ENCODE measurements at regions not wholly inside any gene's neighbourhood (a gene's known extent, or its start where the extent isn't known, plus 50 kb on each side); places are given as distances from the start of the nearest gene placed in this dataset.

GRCh38 chr2:129763190-129763846 lies 216.1 kb upstream of the RAB6C start:
- no peak for DNase-seq (ENCODE audit: low read depth)

GRCh38 chr2:129763966-129764365 lies 215.5 kb upstream of the RAB6C start:
- DNase-seq (ENCODE audit: low read depth), result no peak

GRCh38 chr2:129764376-129765325 lies 214.8 kb upstream of the RAB6C start:
- no peak for DNase-seq (ENCODE audit: low read depth)

GRCh38 chr2:129765326-129765677 lies 214.2 kb upstream of the RAB6C start:
- DNase-seq (ENCODE audit: low read depth), result no peak

GRCh38 chr2:129765678-129766351 lies 213.7 kb upstream of the RAB6C start:
- DNase-seq (ENCODE audit: low read depth), result no peak

GRCh38 chr2:129766374-129766993 lies 213.0 kb upstream of the RAB6C start:
- no peak for DNase-seq (ENCODE audit: low read depth)

GRCh38 chr2:129767346-129768035 lies 212.0 kb upstream of the RAB6C start:
- DNase-seq (ENCODE audit: low read depth), result no peak

GRCh38 chr2:129768036-129768386 lies 211.5 kb upstream of the RAB6C start:
- no peak for DNase-seq (ENCODE audit: low read depth)

GRCh38 chr2:129768485-129769184 lies 210.8 kb upstream of the RAB6C start:
- no peak for DNase-seq (ENCODE audit: low read depth)

GRCh38 chr2:129769185-129769991 lies 210.1 kb upstream of the RAB6C start:
- no peak for DNase-seq (ENCODE audit: low read depth)

GRCh38 chr2:129771418-129772189 lies 207.9 kb upstream of the RAB6C start:
- no peak for DNase-seq (ENCODE audit: low read depth)

GRCh38 chr2:129772190-129772579 lies 207.3 kb upstream of the RAB6C start:
- DNase-seq (ENCODE audit: low read depth), result no peak

- no peak for DNase-seq (ENCODE audit: low read depth)
Observed at GRCh38 chr2:129775952-129776653, 203.4 kb upstream of the RAB6C start.

GRCh38 chr2:129777146-129777545 lies 202.3 kb upstream of the RAB6C start:
- no peak for DNase-seq (ENCODE audit: low read depth)

- no peak for DNase-seq (ENCODE audit: low read depth)
Observed at GRCh38 chr2:129777762-129778583, 201.5 kb upstream of the RAB6C start.

- DNase-seq (ENCODE audit: low read depth), result no peak
Observed at GRCh38 chr2:129778584-129778877, 200.9 kb upstream of the RAB6C start.

GRCh38 chr2:129779783-129780182 lies 199.7 kb upstream of the RAB6C start:
- no peak for DNase-seq (ENCODE audit: low read depth)

Measured in forelimb muscle (tissue), 1 donor.